ENCODE measurements at regions not wholly inside any gene's neighbourhood (a gene's known extent, or its start where the extent isn't known, plus 50 kb on each side); places are given as distances from the start of the nearest gene placed in this dataset.

- TF ChIP-seq POLR2A (IDR thresholded peaks at IDR 0.05; ENCODE audit: low read length) (no peak), GATA1 (IDR thresholded peaks at IDR 0.05; ENCODE audit: low read depth, low read length) (no peak)
Observed at GRCh38 chr2:5325523-5325922, 366.7 kb upstream of the SOX11 start.
